CD4-positive, alpha-beta T cell (primary cell): ENCODE measurements at regions not wholly inside any gene's neighbourhood (a gene's known extent, or its start where the extent isn't known, plus 50 kb on each side); places are given as distances from the start of the nearest gene placed in this dataset.

Source experiments
- ATAC-seq: fragments of 200-7000 bp; cut with Tn5 transposase; one replicate; pipeline ENCODE4 v1.10.0; 2022; ENCODE audit warnings: mild to moderate bottlenecking; ENCODE audit not compliant: poor library complexity
- CTCF ChIA-PET: fragments of 350-600 bp; sonication (Branson Sonifier 250); formaldehyde crosslinking; loops from one replicate; lab custom pipeline; 2021; ENCODE audit warnings: antibody characterized with exemption, inconsistent platforms; lab: Charles Lee
- POLR2A ChIA-PET: fragments of 350-600 bp; sonication (Branson Sonifier 250); formaldehyde crosslinking; loops from one replicate; lab custom pipeline; 2021; ENCODE audit warnings: antibody characterized with exemption, inconsistent platforms; lab: Charles Lee
- DNase-seq, 14 experiments: peaks; one replicate each; pipeline ENCODE4 v3.0.0-alpha.2; 2013 to 2020; ENCODE audit warnings: mixed read lengths in 2 of 14
- H3K27ac ChIP-seq, 2 donors: one replicate each; pipeline versions ENCODE4 v1.5.1 to v1.7.0; 2013; ENCODE audit warnings: low read length in 2 of 2, low read depth in 1 of 2, mild to moderate bottlenecking in 1 of 2
- H3K27me3 ChIP-seq, 2 experiments: 1 replicate in 1 of 2; 2 replicates in 1 of 2; pipeline versions ENCODE4 v1.6.1 to v1.7.0; 2013; ENCODE audit warnings: low read length in 2 of 2, control low read depth in 1 of 2, mild to moderate bottlenecking in 1 of 2, moderate library complexity in 1 of 2; ENCODE audit not compliant: insufficient read depth in 2 of 2, control insufficient read depth in 1 of 2
- H3K36me3 ChIP-seq: one replicate; pipeline ENCODE4 v1.6.1; 2013; ENCODE audit warnings: low read length, control low read depth; ENCODE audit not compliant: insufficient read depth
- H3K4me1 ChIP-seq: one replicate; pipeline ENCODE4 v1.6.1; 2013; ENCODE audit warnings: low read length, control low read depth; ENCODE audit not compliant: insufficient read depth
- H3K4me3 ChIP-seq: one replicate; pipeline ENCODE4 v1.5.1; 2013; ENCODE audit warnings: mild to moderate bottlenecking, low read length, moderate library complexity
- H3K9me3 ChIP-seq, 2 experiments: 1 replicate in 1 of 2; 2 replicates in 1 of 2; pipeline versions ENCODE4 v1.6.1 to v1.7.0; 2013; ENCODE audit warnings: low read length in 2 of 2, mild to moderate bottlenecking in 2 of 2, control low read depth in 1 of 2, moderate library complexity in 1 of 2; ENCODE audit not compliant: control insufficient read depth in 1 of 2, insufficient read depth in 1 of 2
- H3K27ac Mint-ChIP-seq: one replicate; pipeline ENCODE4 v1.8.0; 2020; ENCODE audit warnings: mixed read lengths
- H3K27me3 Mint-ChIP-seq: one replicate; pipeline ENCODE4 v1.8.0; 2021; ENCODE audit warnings: mixed read lengths
- H3K36me3 Mint-ChIP-seq: one replicate; pipeline ENCODE4 v1.8.0; 2021; ENCODE audit warnings: low read depth, mixed read lengths
- H3K4me1 Mint-ChIP-seq: one replicate; pipeline ENCODE4 v1.8.0; 2021; ENCODE audit warnings: low read depth, mixed read lengths
- H3K4me3 Mint-ChIP-seq: one replicate; pipeline ENCODE4 v1.8.0; 2020; ENCODE audit warnings: mild to moderate bottlenecking, mixed read lengths
- H3K9me3 Mint-ChIP-seq: one replicate; pipeline ENCODE4 v1.8.0; 2020; ENCODE audit warnings: mixed read lengths
- CTCF ChIP-seq: fragments of 200-600 bp; IDR thresholded peaks from one replicate; pipeline ENCODE4 v1.8.0; 2022; ENCODE audit warnings: antibody characterized with exemption, mild to moderate bottlenecking
- intact Hi-C, 2 experiments: fragments of 100-400 bp; cut with DNase I in 1 of 2; cut with micrococcal nuclease in 1 of 2; formaldehyde crosslinking; loops; one replicate each; pipeline versions ENCODE4 v1.15.1 to v1.9.0; 2023 to 2025; cut with DNase I, micrococcal nuclease

- Mint-ChIP-seq H3K36me3 (no peaks in the 10 kb centered on the region), H3K27ac (no peak overlapping the region), H3K4me3 (no peak overlapping the region), H3K4me1 (peaks cover 10% of the 10 kb centered on the region), H3K9me3 (no peaks in the 10 kb centered on the region), H3K27me3 (no peaks in the 10 kb centered on the region)
- Histone ChIP-seq H3K27me3 (no peaks in the 10 kb centered on the region), H3K9me3 (no peaks in the 10 kb centered on the region), H3K4me1 (no peaks in the 10 kb centered on the region), H3K27ac (no peak overlapping the region), H3K36me3 (no peaks in the 10 kb centered on the region), H3K4me3 (no peak overlapping the region)
- DNase-seq: no peak
- ChIA-PET POLR2A (no interaction called here), CTCF (interaction anchor here (0.9 kb wide), 1 partner anchor 19 kb away, joined by 3 read pairs; no protein-coding TSS in a partner anchor)
- no peak for ATAC-seq
- no peak for TF ChIP-seq CTCF
- intact Hi-C loops: no loop called here
Observed at GRCh38 chr4:108292229-108292628, 123.5 kb upstream of the LEF1 start.

GRCh38 chr4:108291137-108291536 is 122.4 kb upstream of the LEF1 start:
- TF ChIP-seq CTCF: no peak
- DNase-seq (no peak), ATAC-seq (no peak)
- no peaks in the 10 kb centered on the region for H3K36me3 Mint-ChIP-seq
- H3K9me3 Mint-ChIP-seq: no peaks in the 10 kb centered on the region
- no peaks in the 10 kb centered on the region for H3K9me3 ChIP-seq
- H3K4me1 Mint-ChIP-seq: peaks cover 10% of the 10 kb centered on the region
- no peaks in the 10 kb centered on the region for H3K27me3 ChIP-seq
- no peaks in the 10 kb centered on the region for H3K4me1 ChIP-seq
- H3K4me3 Mint-ChIP-seq: no peak overlapping the region
- H3K4me3 ChIP-seq: no peak overlapping the region
- ChIA-PET CTCF (interaction anchor here (0.9 kb wide), 1 partner anchor 18 kb away, joined by 3 read pairs; no protein-coding TSS in a partner anchor), POLR2A (no interaction called here)
- H3K27me3 Mint-ChIP-seq: no peaks in the 10 kb centered on the region
- H3K36me3 ChIP-seq: no peaks in the 10 kb centered on the region
- no peak overlapping the region for H3K27ac Mint-ChIP-seq
- H3K27ac ChIP-seq: no peak overlapping the region
- intact Hi-C loops: no loop called here

GRCh38 chr4:108287834-108288413 is 119.2 kb upstream of the LEF1 start:
- ChIA-PET POLR2A (interaction anchor here (0.5 to 0.8 kb wide), 3 partner anchors 11 to 252 kb away, joined by 3 to 4 read pairs (median 3); no protein-coding TSS in a partner anchor), CTCF (no interaction called here)
- H3K27ac Mint-ChIP-seq: no peak overlapping the region

More at GRCh38 chr4:108287834-108288413, 119.2 kb upstream of the LEF1 start:
- Mint-ChIP-seq H3K4me1 (peaks cover 20% of the 10 kb centered on the region), H3K36me3 (no peaks in the 10 kb centered on the region), H3K9me3 (no peaks in the 10 kb centered on the region), H3K4me3 (no peak overlapping the region), H3K27me3 (no peaks in the 10 kb centered on the region)
- no peaks in the 10 kb centered on the region for H3K36me3 ChIP-seq
- no peaks in the 10 kb centered on the region for H3K9me3 ChIP-seq
- no peaks in the 10 kb centered on the region for H3K4me1 ChIP-seq
- DNase-seq (no peak), ATAC-seq (no peak)
- no peak for TF ChIP-seq CTCF
- intact Hi-C loops: loop anchor here in 1 of 2 experiments (5.0 kb wide), 1 partner anchor 41 kb away; no protein-coding TSS in a partner anchor
- H3K27me3 ChIP-seq: no peaks in the 10 kb centered on the region
- no peak overlapping the region for H3K27ac ChIP-seq
- no peak overlapping the region for H3K4me3 ChIP-seq
